ENCODE measurements at regions not wholly inside any gene's neighbourhood (a gene's known extent, or its start where the extent isn't known, plus 50 kb on each side); places are given as distances from the start of the nearest gene placed in this dataset.
A peak's percentile ranks its signal among the peaks of the same experiment; 100 is the strongest.
"Not testable (repeated sequence)": the region's sequence is repeated elsewhere in the genome, so short reads cannot be mapped to it uniquely, and the experiment has no call there.

DNA sequence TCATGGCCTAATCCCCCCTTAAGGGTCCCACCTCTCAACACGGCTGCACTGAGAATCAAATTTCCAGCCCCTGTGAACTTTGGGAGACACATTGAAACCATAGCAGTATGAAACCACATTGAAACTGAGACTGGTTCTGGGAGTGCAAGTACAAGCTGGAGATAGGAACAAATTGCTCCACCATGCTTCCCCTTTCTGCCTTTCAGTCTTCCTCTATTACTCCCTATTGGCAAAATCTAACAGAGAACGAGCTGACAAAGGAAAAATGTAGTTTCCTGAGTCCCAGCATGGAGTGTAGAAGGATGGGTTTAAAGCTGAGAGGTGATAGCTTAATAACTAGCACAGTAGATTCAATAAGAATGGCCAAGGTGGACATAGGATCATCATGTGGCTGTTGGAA lies 161.7 kb upstream of the RPL34 start:
- DNase-seq (ENCODE audit: low spot score): no peak

DNA sequence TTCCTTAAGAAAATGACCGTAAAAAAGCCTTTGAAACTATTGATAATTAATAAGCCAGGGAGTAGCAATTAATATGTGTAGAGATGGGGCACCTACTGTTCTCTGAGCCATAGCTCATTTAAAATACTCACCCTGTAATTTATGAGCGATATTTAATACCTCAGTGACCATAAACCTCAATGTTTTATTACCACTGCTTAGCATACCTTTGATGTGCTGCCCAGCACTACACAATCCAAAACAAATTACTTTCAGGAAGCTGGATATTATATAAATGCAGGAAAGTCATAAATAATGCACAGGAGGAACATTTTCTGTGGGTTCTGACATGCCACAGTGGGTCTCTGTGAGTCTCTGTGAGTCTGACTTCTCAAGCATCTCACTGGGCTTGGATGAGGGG lies 166.1 kb upstream of the RPL34 start:
- no peak for DNase-seq (ENCODE audit: low spot score)

DNA sequence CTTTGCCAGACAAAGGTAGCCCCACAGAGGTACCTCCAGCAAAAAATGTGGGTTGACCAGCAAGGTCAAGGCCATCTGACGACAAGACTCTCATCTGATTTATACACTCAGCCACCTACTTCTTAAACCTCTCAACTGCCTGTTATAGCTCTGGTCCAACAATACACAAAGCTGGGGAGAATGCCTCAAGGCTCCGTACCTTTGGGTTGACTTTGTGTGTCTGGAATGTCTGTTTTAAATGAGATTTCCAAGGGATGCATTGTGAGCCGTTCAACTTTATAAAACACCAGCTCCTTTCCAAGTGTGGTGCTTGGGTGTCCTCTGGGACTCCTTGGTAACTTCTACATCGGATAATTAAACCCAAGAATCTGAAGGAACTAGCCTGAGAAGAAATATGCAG lies 167.0 kb upstream of the RPL34 start:
- no peak for DNase-seq (ENCODE audit: low spot score)

DNA sequence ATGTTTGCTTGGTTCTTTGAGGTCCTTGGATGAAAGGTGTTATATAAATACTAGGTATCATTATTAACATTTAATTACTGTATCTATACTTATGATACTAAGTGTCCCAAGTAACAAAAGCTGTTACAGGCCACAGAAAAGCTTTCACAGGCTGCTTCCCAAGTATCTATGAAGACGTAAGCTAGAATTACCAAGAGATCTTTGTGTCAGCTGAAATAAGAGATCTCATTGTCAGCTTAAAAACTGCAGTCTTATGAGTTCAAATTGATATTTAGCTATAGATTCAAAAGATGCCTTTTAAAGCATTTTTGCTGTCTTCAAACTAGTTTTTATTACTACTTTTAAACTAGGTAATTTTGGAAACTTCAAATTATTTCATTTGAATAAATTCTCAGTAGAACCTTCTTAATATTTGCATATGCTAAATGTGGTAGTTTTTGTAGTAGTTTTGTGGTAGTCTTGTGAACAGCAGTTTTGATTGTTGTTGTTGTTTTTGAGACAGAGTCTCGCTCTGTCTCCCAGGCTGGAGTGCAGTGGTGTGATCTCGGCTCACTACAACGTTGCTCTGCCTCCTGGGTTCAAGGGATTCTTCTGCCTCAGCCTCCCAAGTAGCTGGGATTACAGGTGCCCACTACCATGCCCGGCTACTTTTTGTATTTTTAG lies 170.0 kb upstream of the RPL34 start:
- no peak for DNase-seq (ENCODE audit: low spot score)

DNA sequence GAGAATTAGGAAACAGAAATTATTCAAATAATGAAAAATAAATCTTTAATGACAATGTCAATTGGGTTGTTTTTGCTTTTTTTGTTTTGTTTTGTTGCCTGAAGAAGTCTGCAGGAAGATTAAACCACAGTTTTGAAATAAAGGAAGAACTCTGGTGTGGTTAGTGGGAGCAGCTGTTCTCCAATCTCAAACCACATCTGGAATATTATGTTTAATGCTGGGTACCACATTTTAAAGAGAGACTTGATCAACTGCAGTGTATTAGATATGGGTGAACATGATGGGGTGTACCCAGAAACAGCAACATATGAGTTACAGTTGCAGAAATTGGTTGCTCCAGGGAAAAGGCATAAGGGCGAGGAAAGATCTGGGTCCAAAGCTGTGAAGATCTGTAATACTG lies 171.2 kb upstream of the RPL34 start:
- no peak for DNase-seq (ENCODE audit: low spot score)

DNA sequence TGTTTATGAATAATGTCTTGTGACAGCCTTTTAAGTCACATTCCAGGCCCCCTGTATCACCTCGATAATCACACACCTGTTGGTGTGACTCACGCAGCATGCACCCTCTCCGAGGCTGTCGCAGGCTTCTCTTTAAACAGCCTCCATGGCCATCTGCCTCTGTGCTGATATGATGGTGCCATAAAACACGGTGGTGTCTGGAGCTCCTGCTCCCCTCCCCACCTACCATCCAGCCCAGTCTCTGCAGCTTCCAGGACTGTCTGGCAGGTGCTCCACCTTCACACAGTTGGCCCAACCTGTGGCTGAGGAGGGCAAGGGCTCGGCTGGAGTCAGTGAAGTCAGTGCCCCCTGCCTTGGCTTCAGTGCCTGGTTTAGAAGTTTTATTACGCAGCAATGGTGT lies 173.8 kb upstream of the RPL34 start:
- no peak for DNase-seq (ENCODE audit: low spot score)

DNA sequence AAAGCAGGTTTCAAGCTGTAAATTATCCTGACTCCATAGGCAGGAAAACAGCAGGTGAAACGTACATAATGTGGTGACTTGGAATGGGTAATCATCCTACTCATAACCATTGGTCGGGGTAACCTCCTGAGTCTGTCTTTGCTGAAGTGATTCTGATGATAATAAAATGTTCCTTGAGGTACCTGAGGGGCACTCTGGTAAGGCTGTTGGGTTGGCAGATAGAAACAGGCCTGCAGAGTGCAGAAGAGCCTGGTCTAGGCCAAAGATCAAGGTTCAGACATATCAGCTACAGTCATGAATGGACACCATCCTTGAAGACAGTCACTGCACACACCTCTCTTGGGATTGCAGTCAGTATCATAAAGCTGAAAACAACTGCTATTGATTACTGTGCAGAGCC lies 174.7 kb upstream of the RPL34 start:
- no peak for DNase-seq (ENCODE audit: low spot score)

DNA sequence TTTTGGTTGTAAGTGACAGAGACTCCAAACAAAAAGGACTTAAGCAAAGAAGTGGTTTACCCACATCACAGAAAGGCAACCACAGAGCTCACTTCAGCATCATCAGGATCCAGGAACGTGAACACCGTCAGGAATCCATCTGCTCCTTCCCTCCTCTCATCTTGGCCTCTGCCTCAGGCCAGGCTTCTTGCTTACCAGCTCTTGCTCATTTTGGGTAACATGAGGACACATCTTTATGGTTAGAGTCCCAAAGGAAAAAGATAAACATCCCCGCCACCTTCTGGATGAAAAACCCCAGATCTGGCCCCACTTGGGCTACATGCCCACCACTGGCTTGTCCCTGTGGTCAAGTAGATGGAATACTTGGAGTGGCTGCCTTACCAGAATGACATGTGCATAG lies 176.8 kb upstream of the RPL34 start:
- no peak for DNase-seq (ENCODE audit: low spot score)

DNA sequence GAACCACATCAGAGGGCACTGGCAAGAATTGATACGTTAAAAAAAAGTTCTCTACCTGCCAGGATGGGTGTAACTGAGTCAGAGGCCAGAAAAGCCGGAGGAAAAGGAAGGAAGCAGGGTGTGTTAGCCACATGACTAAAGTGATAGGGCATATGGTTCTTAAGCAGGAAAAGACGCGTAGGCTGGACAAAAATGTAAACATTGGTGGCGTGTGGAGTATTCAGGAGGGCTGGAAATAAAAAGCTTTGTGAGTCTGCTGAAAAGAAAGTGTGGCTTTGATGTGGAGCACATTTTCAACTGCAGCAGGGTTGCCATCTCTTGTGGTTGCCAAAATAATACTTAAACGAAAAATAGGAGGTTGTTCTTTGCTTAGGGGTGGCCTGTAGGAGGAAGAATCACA lies 186.5 kb upstream of the RPL34 start:
- no peak for DNase-seq (ENCODE audit: low spot score)

DNA sequence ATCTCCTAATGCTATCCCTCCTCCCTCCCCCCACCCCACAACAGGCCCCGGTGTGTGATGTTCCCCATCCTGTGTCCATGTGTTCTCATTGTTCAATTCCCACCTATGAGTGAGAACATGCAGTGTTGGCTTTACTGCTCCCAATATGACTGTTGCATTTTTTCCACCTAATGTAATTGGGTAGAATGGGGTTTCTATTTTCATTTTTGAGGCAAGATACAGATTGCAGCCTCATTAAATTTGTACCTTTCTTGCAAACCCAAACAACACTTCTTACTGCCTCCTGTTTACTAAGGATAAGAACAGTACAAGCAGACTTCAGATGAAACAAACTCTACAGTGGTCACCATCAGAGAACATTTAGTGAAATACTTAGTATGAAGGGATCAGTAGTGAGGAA lies 187.0 kb upstream of the RPL34 start:
- not testable (repeated sequence) for DNase-seq (ENCODE audit: low spot score)

DNA sequence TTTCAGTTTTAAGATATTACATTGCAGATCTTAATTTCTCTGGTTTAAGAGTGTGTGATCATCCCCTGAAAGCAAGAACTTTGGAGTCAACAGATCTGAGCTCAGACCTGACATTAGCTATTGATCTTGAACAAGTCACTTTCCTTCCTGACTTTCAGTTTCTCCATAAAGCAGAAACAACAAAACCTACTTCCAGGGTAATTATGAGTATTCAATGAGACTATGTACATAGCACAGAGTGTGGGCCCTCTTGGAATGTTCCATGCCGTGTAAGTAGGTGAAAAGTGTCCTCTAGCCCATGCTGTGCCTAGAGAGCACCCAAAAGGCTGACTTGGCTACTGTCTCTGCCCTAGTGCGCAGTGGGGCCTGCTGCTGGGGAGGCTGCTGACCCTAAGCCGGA lies 188.0 kb upstream of the RPL34 start:
- DNase-seq (ENCODE audit: low spot score): no peak

DNA sequence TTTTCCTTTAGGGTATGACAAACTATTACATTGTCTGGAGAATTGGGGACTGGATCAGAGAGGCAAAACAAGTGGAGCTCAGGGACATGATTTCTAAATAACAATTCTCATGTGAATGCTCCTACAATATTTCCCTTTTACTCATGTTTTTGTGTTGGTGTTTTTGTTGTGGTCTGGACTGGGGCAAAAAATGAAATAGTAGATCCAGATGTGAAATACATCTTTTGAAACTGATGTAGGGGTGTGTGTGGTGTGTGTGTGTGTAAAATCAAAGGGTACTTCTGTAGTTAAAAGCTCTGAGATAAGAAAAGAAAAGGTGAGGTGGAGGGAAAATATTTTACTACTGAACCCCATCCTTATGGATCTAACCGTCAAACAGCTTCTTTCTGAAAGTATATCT lies 188.4 kb upstream of the RPL34 start:
- no peak for DNase-seq (ENCODE audit: low spot score)

DNA sequence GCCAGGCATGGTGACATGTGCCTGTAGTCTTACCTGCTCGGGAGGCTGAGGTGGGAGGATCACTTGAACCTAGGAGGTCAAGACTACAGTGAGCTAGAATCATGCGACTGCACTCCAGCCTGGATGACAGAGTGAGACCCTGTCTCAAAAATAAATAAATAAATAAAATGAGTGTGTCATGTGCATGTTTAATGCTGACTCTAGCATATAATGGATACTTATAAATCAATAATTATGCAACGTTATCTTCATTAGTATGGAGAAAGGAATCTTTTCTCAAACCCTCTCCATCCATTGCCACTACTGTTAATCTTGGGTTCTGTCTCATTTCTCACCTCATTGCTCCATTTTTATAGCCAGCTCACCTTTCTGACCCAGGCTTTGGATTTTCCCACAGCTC lies 189.5 kb upstream of the RPL34 start:
- DNase-seq (ENCODE audit: low spot score): no peak

DNA sequence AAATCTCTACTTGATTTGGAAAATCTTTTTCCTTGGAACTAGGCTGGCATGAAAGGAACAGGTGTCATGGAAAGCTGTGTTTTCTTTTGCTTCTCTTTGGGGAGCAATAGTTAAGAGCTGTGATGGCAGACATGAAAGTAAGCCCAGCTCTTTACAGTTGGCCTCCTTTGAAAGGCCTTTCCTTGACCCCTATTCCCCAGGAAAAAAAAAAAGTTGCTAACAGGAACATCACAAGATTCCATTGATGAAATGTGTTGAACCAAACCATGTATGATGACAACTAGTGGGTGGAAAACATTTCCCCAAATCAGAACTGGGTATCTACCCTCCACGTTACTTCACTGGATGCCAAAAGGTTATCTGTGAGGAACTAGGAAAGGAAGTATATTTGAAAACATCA lies 190.7 kb upstream of the RPL34 start:
- no peak for DNase-seq (ENCODE audit: low spot score)

DNA sequence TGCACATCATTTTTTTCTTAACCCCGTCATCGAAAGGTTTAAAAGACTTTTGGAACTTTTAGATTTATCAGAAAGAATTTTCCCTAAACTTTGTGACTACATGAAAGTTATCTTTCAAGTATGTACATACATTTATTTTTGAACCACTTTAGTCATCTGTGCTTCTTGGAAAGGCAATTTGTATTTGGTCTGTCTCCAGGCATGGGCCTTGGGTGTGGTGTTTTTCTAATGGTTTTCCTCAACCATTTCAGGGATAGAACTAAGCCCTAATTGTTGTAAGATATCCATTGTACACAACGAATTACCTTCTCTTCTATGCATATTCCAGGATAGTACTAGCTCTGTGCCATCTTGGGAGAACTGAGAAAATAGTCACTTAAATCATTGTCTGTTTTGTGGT lies 191.5 kb upstream of the RPL34 start:
- DNase-seq (ENCODE audit: low spot score): no peak

DNA sequence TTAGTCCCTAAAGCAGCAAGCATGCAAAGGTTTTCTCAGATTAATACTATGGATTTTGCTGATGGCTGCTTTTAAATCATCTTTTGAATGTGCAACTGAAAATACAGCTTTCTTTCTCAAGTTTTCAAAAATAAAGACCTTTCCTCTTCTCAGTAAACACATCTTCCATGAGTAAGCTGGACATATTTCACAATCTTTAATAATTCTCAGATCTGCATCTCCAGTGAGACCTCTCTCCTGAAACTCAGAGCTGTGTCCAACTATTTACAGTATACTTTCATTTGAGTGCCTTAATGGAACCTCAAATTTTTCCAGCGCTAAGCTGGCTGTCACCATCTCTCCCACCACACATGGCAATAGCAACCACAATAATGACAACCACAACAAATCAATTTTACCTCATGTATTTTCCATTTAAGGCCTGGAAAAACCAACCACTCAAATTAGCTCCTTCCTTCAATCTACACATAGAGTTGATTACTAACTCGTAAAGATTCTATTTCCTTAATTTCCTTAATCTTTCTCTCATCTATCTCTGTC lies 192.4 kb upstream of the RPL34 start:
- no peak for DNase-seq (ENCODE audit: low spot score)

DNA sequence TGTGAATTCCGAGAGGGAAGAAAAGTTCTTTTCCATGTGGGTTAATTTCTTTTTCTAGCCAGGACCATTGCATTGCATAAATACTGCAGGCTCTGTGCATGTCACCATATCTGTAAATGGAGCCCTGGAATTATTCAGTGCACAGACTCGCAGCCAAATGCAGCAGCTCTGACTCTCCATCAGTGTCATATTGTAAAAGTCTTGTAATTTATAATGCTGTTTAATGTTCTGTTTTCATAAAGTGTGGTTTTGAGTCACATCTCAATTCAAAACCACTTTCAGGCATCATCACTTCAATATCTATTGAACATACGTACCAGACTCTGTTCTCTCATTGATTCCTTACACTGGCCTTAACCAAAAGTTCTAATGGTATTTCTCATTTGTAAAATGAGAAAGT lies 193.9 kb upstream of the RPL34 start:
- peak; percentile 23 for DNase-seq (ENCODE audit: low spot score)

DNA sequence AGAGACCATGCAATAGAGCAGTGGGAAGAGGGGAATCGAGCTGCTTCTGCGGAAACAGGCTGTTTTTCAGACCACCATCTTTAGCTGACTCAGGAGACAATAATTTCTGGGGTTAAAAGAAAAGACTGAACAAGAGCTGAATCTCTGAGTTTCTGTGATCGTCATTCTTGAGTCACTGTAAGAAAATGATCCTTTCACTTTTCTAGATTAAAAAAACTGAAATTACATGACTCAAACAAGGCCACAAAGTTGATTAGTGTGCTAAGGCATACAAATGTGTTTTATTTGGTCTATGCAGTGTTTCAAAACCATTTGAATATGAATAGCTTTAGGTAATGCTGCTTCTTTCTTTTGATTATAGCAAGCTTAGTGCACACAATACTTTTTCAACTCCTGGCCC lies 194.4 kb upstream of the RPL34 start:
- peak; percentile 76 for DNase-seq (ENCODE audit: low spot score)

DNA sequence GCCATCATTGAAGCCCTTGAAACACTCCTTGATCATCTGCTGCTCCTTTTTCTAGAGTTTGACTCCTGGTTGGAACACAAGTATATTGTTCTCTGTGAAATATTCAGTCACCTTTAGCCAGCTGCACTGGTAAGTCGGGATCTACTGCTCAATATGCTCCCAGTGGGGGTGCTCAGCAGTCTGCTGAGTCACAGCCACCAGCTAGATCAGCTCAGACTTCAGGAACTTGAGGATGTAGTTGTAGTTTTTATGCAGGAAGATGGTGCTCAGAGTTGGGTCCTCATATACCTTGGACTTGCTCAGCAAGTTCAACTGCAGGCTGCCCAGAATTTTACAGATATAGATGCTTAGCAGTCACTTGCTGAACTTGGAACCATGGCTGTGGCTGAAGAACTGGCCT lies 202.5 kb upstream of the RPL34 start:
- peak; percentile 44 for DNase-seq (ENCODE audit: low spot score)

DNA sequence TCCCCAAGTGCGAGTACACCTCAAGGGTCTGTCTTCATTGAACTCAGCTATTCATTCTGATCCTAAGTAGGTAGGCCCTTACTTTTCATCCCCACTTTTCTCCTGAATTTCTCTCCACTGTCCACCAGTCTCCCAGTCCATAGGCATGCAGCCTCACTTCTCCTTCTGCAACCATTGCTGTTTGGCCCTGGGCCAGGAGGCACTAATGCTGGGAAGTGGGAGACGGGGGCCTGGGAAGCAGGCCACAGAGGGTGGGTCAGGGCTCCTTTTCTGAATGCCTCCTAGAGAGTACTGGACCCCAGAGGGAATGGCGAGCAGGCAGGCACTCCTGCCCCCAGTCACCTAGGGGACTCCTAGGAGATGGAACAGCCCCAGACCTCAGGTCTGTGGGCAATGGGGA lies 203.5 kb upstream of the RPL34 start:
- DNase-seq (ENCODE audit: low spot score): no peak

DNA sequence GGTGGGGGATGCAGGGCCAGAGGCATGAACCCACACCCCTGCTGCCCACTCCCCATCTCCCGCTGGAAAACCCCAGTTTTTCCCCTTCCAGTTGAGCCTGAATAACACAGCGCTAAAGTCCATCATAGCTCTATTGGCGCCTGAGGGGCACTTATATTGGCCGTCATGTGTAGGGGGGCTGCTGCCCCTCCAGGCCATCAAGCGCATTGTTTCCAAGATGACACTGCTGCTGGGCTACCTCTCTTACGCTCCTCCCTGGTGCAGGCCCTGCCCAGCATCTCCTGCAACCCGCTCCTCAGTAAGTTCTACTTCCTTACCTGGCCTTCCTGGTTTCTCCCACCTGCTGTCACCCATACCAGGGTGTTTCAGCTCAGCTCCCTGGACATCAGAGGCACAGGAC lies 205.0 kb upstream of the RPL34 start:
- DNase-seq (ENCODE audit: low spot score): no peak

DNA sequence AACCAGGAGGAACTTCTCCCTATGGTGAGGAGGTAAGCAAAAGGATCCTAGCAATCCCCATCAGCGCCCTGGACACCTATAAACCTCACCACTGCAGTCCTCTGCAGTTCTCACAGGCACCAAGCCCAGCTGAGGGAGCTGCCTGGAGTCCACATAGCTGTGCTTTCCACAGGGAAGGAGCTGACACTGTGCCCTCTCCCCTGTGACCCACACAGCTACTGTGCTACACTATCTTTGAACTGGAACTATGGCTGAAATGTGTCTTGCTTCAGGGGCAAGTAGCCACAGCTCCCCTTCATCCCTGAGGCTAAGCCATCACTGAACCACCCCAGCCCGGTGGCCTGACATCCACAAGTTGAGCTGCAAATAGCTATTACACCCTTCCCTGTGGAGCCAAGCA lies 208.5 kb upstream of the RPL34 start:
- DNase-seq (ENCODE audit: low spot score): no peak

DNA sequence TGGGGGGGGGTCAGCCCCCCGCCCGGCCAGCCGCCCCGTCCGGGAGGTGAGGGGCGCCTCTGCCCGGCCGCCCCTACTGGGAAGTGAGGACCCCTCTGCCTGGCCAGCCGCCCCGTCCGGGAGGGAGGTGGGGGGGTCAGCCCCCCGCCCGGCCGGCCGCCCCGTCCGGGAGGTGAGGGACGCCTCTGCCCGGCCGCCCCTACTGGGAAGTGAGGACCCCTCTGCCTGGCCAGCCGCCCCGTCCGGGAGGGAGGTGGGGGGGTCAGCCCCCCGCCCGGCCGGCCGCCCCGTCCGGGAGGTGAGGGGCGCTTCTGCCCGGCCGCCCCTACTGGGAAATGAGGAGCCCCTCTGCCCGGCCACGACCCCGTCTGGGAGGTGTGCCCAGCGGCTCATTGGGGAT lies 210.7 kb upstream of the RPL34 start:
- DNase-seq (ENCODE audit: low spot score): not testable (repeated sequence)

DNA sequence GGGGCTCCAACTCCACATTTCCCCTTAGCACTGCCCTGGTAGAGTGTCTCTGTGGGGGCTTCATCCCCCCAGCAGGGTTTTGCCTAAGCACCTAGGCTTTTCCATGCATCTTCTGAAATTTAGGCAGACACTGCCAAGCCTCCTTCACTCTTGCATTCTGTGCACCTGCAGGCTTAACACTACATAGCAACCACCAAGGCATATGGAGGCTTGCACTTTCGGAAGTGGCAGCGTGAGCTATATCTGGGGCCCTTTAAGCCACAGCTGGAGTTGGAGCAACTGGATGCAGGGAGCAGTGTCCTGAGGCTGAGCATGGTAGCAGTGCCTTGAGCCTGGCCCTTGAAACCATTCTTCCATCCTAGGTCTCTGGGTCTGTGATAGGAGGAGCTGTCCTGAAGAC lies 214.8 kb upstream of the RPL34 start:
- no peak for DNase-seq (ENCODE audit: low spot score)

Measured in A172 (cell line).